ENCODE measurements at regions not wholly inside any gene's neighbourhood (a gene's known extent, or its start where the extent isn't known, plus 50 kb on each side); places are given as distances from the start of the nearest gene placed in this dataset.

- FAIRE-seq: no peak
- no peak for DNase-seq
Observed at GRCh38 chr1:199866210-199866617, 161.3 kb upstream of the NR5A2 start.

GRCh38 chr1:199867601-199868000 lies 159.9 kb upstream of the NR5A2 start:
- H3K27me3 ChIP-seq (ENCODE audit: control insufficient read depth, insufficient read depth, low read length): no peaks in the 10 kb centered on the region
- no peak overlapping the region for H3K9ac ChIP-seq (ENCODE audit: low read length in 3 of 3)
- H3K9me3 ChIP-seq (ENCODE audit: control insufficient read depth in 2 of 3, insufficient read depth in 1 of 3, low read length in 3 of 3): no peaks in the 10 kb centered on the region
- no peak for TF ChIP-seq CTCF (IDR thresholded peaks at IDR 0.05; ENCODE audit: borderline replicate concordance, extremely low read depth, insufficient read depth)
- H3K4me1 ChIP-seq (ENCODE audit: control insufficient read depth in 2 of 3, insufficient read depth in 2 of 3, low read depth in 1 of 3, low read length in 3 of 3): no peaks in the 10 kb centered on the region
- no peak overlapping the region for H3K27ac ChIP-seq (ENCODE audit: low read depth in 2 of 2, low read length in 2 of 2)
- no peak overlapping the region for H3K4me3 ChIP-seq (ENCODE audit: low read length in 3 of 3)
- intact Hi-C loops (cut with DNase I): no loop called here
- FAIRE-seq (no peak), DNase-seq (no peak)
- no peaks in the 10 kb centered on the region for H3K36me3 ChIP-seq (ENCODE audit: control insufficient read depth in 2 of 3, insufficient read depth in 3 of 3, low read length in 3 of 3)

More at GRCh38 chr1:199866210-199866617, 161.3 kb upstream of the NR5A2 start:
- Histone ChIP-seq H3K9me3 (ENCODE audit: control insufficient read depth in 2 of 3, insufficient read depth in 1 of 3, low read length in 3 of 3) (no peaks in the 10 kb centered on the region), H3K27me3 (ENCODE audit: control insufficient read depth, insufficient read depth, low read length) (no peaks in the 10 kb centered on the region), H3K27ac (ENCODE audit: low read depth in 2 of 2, low read length in 2 of 2) (no peak overlapping the region), H3K4me1 (ENCODE audit: control insufficient read depth in 2 of 3, insufficient read depth in 2 of 3, low read depth in 1 of 3, low read length in 3 of 3) (no peaks in the 10 kb centered on the region), H3K36me3 (ENCODE audit: control insufficient read depth in 2 of 3, insufficient read depth in 3 of 3, low read length in 3 of 3) (no peaks in the 10 kb centered on the region), H3K9ac (ENCODE audit: low read length in 3 of 3) (no peak overlapping the region), H3K4me3 (ENCODE audit: low read length in 3 of 3) (no peak overlapping the region)
- intact Hi-C loops (cut with DNase I): no loop called here
- TF ChIP-seq CTCF (IDR thresholded peaks at IDR 0.05; ENCODE audit: borderline replicate concordance, extremely low read depth, insufficient read depth): no peak

GRCh38 chr1:199868777-199869176 lies 158.7 kb upstream of the NR5A2 start:
- Histone ChIP-seq H3K9me3 (ENCODE audit: control insufficient read depth in 2 of 3, insufficient read depth in 1 of 3, low read length in 3 of 3) (no peaks in the 10 kb centered on the region), H3K9ac (ENCODE audit: low read length in 3 of 3) (no peak overlapping the region), H3K4me1 (ENCODE audit: control insufficient read depth in 2 of 3, insufficient read depth in 2 of 3, low read depth in 1 of 3, low read length in 3 of 3) (no peaks in the 10 kb centered on the region), H3K36me3 (ENCODE audit: control insufficient read depth in 2 of 3, insufficient read depth in 3 of 3, low read length in 3 of 3) (no peaks in the 10 kb centered on the region), H3K27me3 (ENCODE audit: control insufficient read depth, insufficient read depth, low read length) (no peaks in the 10 kb centered on the region), H3K4me3 (ENCODE audit: low read length in 3 of 3) (no peak overlapping the region), H3K27ac (ENCODE audit: low read depth in 2 of 2, low read length in 2 of 2) (no peak overlapping the region)
- DNase-seq (no peak), FAIRE-seq (no peak)
- intact Hi-C loops (cut with DNase I): no loop called here
- TF ChIP-seq CTCF (IDR thresholded peaks at IDR 0.05; ENCODE audit: borderline replicate concordance, extremely low read depth, insufficient read depth): no peak

- no peaks in the 10 kb centered on the region for H3K36me3 ChIP-seq (ENCODE audit: control insufficient read depth in 2 of 3, insufficient read depth in 3 of 3, low read length in 3 of 3)
- no peaks in the 10 kb centered on the region for H3K9me3 ChIP-seq (ENCODE audit: control insufficient read depth in 2 of 3, insufficient read depth in 1 of 3, low read length in 3 of 3)
- DNase-seq (no peak), FAIRE-seq (no peak)
- TF ChIP-seq CTCF (IDR thresholded peaks at IDR 0.05; ENCODE audit: borderline replicate concordance, extremely low read depth, insufficient read depth): no peak
- H3K9ac ChIP-seq (ENCODE audit: low read length in 3 of 3): no peak overlapping the region
- no peak overlapping the region for H3K27ac ChIP-seq (ENCODE audit: low read depth in 2 of 2, low read length in 2 of 2)
- H3K4me3 ChIP-seq (ENCODE audit: low read length in 3 of 3): no peak overlapping the region
- intact Hi-C loops (cut with DNase I): no loop called here
- no peaks in the 10 kb centered on the region for H3K27me3 ChIP-seq (ENCODE audit: control insufficient read depth, insufficient read depth, low read length)
- H3K4me1 ChIP-seq (ENCODE audit: control insufficient read depth in 2 of 3, insufficient read depth in 2 of 3, low read depth in 1 of 3, low read length in 3 of 3): no peaks in the 10 kb centered on the region
Observed at GRCh38 chr1:199875337-199875736, 152.2 kb upstream of the NR5A2 start.

All from kidney (tissue), 13 donors.